HCT116 (cell line): ENCODE measurements at regions not wholly inside any gene's neighbourhood (a gene's known extent, or its start where the extent isn't known, plus 50 kb on each side); places are given as distances from the start of the nearest gene placed in this dataset.

ENCODE experiments used
- ATAC-seq: fragments of 200-7000 bp; cut with Tn5 transposase; 2 replicates; pipeline ENCODE4 v1.9.1; 2020; ENCODE audit warnings: mild to moderate bottlenecking, moderate library complexity
- BruUV-seq: library from RNA; stranded (reverse); fragments of 400-500 nt; replicated peaks from 2 replicates; lab custom pipeline; 2021; lab: Mats Ljungman, UMichigan
- CTCF ChIA-PET: fragments of 300-600 bp; sonication (Branson Sonifier 250); formaldehyde crosslinking; loops from one replicate; lab custom pipeline; 2021; ENCODE audit warnings: antibody characterized with exemption; lab: Charles Lee
- POLR2A ChIA-PET: fragments of 300-600, 350-600 bp; sonication (Branson Sonifier 250); formaldehyde crosslinking; loops from one replicate; lab custom pipeline; 2021; ENCODE audit warnings: antibody characterized with exemption; lab: Charles Lee
- RAD21 ChIA-PET, 2 experiments: fragments of 300-600 bp; sonication (Branson Sonifier 250); formaldehyde crosslinking; loops; one replicate each; lab custom pipeline; 2023; ENCODE audit warnings: low total read pairs in 2 of 2; ENCODE audit not compliant: uncharacterized antibody in 2 of 2, unreplicated experiment in 2 of 2, low non-redundant PET in 1 of 2; lab: Charles Lee
- DNase-seq: peaks from one replicate; pipeline ENCODE4 v3.0.0-alpha.2; 2010; ENCODE audit warnings: low read depth, low spot score
- H2AFZ ChIP-seq: fragments of 200-600 bp; shearing (Covaris generic), sonication (generic); 2 replicates; pipeline ENCODE4 v1.6.1; 2017; ENCODE audit warnings: low read depth, mixed run types, mixed read lengths, antibody characterized with exemption, low read length; ENCODE audit not compliant: poor library complexity, severe bottlenecking
- H3K27ac ChIP-seq: 2 replicates; pipeline ENCODE4 v1.5.1; 2012; ENCODE audit warnings: low read depth, low read length
- H3K27me3 ChIP-seq: fragments of 200-600 bp; sonication (generic); 2 replicates; pipeline ENCODE4 v1.6.1; 2016; ENCODE audit warnings: mixed run types, low read length, mixed read lengths; ENCODE audit not compliant: insufficient read depth
- H3K36me3 ChIP-seq, 2 experiments: fragments of 200-500 bp in 1 of 2; fragments of 200-600 bp in 1 of 2; sonication (Bioruptor generic) in 1 of 2; sonication (generic) in 1 of 2; 2 replicates each; pipeline versions ENCODE4 v1.5.1 to v1.6.1; 2014 to 2016; ENCODE audit warnings: low read length in 2 of 2, inconsistent platforms in 1 of 2, mixed read lengths in 1 of 2, mixed run types in 1 of 2; ENCODE audit not compliant: insufficient read depth in 2 of 2, control insufficient read depth in 1 of 2
- H3K4me1 ChIP-seq, 2 experiments: fragments of 200-600 bp in 1 of 2; sonication (generic) in 1 of 2; 2 replicates each; pipeline versions ENCODE4 v1.5.1 to v1.6.1; 2012 to 2017; ENCODE audit warnings: low read length in 2 of 2, inconsistent platforms in 1 of 2, mild to moderate bottlenecking in 1 of 2, mixed read lengths in 1 of 2, mixed run types in 1 of 2, moderate library complexity in 1 of 2; ENCODE audit not compliant: insufficient read depth in 2 of 2, control insufficient read depth in 1 of 2
- H3K4me2 ChIP-seq: fragments of 200-600 bp; sonication (generic); 2 replicates; pipeline ENCODE4 v1.6.1; 2017; ENCODE audit warnings: mixed run types, low read length, mixed read lengths
- H3K4me3 ChIP-seq, 2 experiments: fragments of 200-600 bp in 1 of 2; sonication (generic) in 1 of 2; replicated peaks in 1 of 2; 2 replicates each; pipeline ENCODE4 v1.5.1; 2011 to 2016; ENCODE audit warnings: low read length in 2 of 2, control low read depth in 1 of 2, low read depth in 1 of 2, mild to moderate bottlenecking in 1 of 2, mixed read lengths in 1 of 2, mixed run types in 1 of 2
- H3K79me2 ChIP-seq: fragments of 200-600 bp; sonication (generic); 2 replicates; pipeline ENCODE4 v1.6.1; 2017; ENCODE audit warnings: mild to moderate bottlenecking, mixed run types, low read length, moderate library complexity, mixed read lengths; ENCODE audit not compliant: insufficient read depth
- H3K9ac ChIP-seq: fragments of 200-600 bp; sonication (generic); 2 replicates; pipeline ENCODE4 v1.6.1; 2016; ENCODE audit warnings: low read length, mixed read lengths
- H3K9me2 ChIP-seq: fragments of 200-600 bp; sonication (generic), shearing (Covaris generic); 2 replicates; pipeline ENCODE4 v1.6.1; 2017; ENCODE audit warnings: mixed run types, mild to moderate bottlenecking, moderate library complexity; ENCODE audit not compliant: insufficient read depth
- H3K9me3 ChIP-seq, 2 experiments: fragments of 200-500 bp in 1 of 2; fragments of 200-600 bp in 1 of 2; sonication (Bioruptor generic) in 1 of 2; sonication (generic) in 1 of 2; 2 replicates each; pipeline ENCODE4 v1.6.1; 2014 to 2017; ENCODE audit warnings: low read length in 2 of 2, mixed read lengths in 2 of 2, inconsistent platforms in 1 of 2, low read depth in 1 of 2, mild to moderate bottlenecking in 1 of 2, mixed run types in 1 of 2, moderate library complexity in 1 of 2; ENCODE audit not compliant: control insufficient read depth in 1 of 2, insufficient read depth in 1 of 2
- H4K20me1 ChIP-seq: fragments of 200-600 bp; sonication (generic), shearing (Covaris generic); 2 replicates; pipeline ENCODE4 v1.6.1; 2017; ENCODE audit warnings: mixed run types, mild to moderate bottlenecking, moderate library complexity; ENCODE audit not compliant: insufficient read depth
- CBX3 ChIP-seq: IDR thresholded peaks from 2 replicates; pipeline ENCODE4 v1.6.1; 2012; ENCODE audit warnings: low read depth
- CTCF ChIP-seq, 3 experiments: fragments of 200-600 bp in 1 of 3; sonication (generic) in 1 of 3; IDR thresholded peaks in 2 of 3; conservative IDR thresholded peaks in 1 of 3; 2 replicates each; pipeline ENCODE4 v1.5.1; 2012 to 2017; ENCODE audit warnings: low read depth in 2 of 3, low read length in 2 of 3, antibody characterized with exemption in 1 of 3, borderline replicate concordance in 1 of 3, control low read depth in 1 of 3, mild to moderate bottlenecking in 1 of 3, mixed read lengths in 1 of 3, mixed run types in 1 of 3, moderate library complexity in 1 of 3; ENCODE audit not compliant: insufficient read depth in 1 of 3
- EGR1 ChIP-seq: IDR thresholded peaks from 2 replicates; pipeline ENCODE4 v1.6.1; 2012; ENCODE audit warnings: low read depth
- EZH2 ChIP-seq: fragments of 200-600 bp; sonication (generic); IDR thresholded peaks from 2 replicates; pipeline ENCODE4 v1.6.1; 2017; ENCODE audit warnings: antibody characterized with exemption, mixed run types
- JUND ChIP-seq: IDR thresholded peaks from 2 replicates; pipeline ENCODE4 v1.6.1; 2012
- POLR2A ChIP-seq: IDR thresholded peaks from 2 replicates; pipeline ENCODE4 v1.7.0; 2011; ENCODE audit warnings: borderline replicate concordance; ENCODE audit not compliant: insufficient read depth, insufficient read length; ENCODE audit errors: extremely low read depth
- POLR2AphosphoS5 ChIP-seq: IDR thresholded peaks from 2 replicates; pipeline ENCODE4 v1.6.1; 2011; ENCODE audit warnings: mild to moderate bottlenecking, low read depth, low read length, moderate library complexity
- RAD21 ChIP-seq: IDR thresholded peaks from 2 replicates; pipeline ENCODE4 v1.6.1; 2012; ENCODE audit warnings: low read depth, mild to moderate bottlenecking
- REST ChIP-seq: IDR thresholded peaks from 2 replicates; pipeline ENCODE4 v1.6.1; 2012; ENCODE audit warnings: low read depth
- SP1 ChIP-seq: IDR thresholded peaks from 2 replicates; pipeline ENCODE4 v1.6.1; 2012; ENCODE audit warnings: low read depth
- SRF ChIP-seq: IDR thresholded peaks from 2 replicates; pipeline ENCODE4 v1.6.1; 2012; ENCODE audit warnings: low read depth
- YY1 ChIP-seq: IDR thresholded peaks from 2 replicates; pipeline ENCODE4 v1.6.1; 2011; ENCODE audit warnings: low read length, low read depth, moderate library complexity, mild to moderate bottlenecking; ENCODE audit not compliant: insufficient replicate concordance; ENCODE audit errors: extremely low read depth
- ZBTB33 ChIP-seq: IDR thresholded peaks from 2 replicates; pipeline ENCODE4 v1.6.1; 2011; ENCODE audit warnings: mild to moderate bottlenecking, low read length, moderate library complexity; ENCODE audit not compliant: insufficient replicate concordance; ENCODE audit errors: extremely low read depth
- ZFX ChIP-seq: fragments of 450-650 bp; IDR thresholded peaks from 2 replicates; pipeline ENCODE4 v1.6.1; 2017
- ZNF274 ChIP-seq: fragments of 200-500 bp; sonication (Bioruptor generic); IDR thresholded peaks from 2 replicates; pipeline ENCODE4 v1.6.1; 2014; ENCODE audit warnings: mild to moderate bottlenecking, low read depth, low read length, inconsistent platforms
- intact Hi-C: fragments of 100-400 bp; cut with micrococcal nuclease; formaldehyde crosslinking; loops from 2 replicates; pipeline ENCODE4 v1.10.0; 2022

- DNase-seq = no peak
- Histone ChIP-seq H3K79me2 (no peaks in the 10 kb centered on the region), H4K20me1 (no peaks in the 10 kb centered on the region), H3K4me2 (no peak overlapping the region), H3K9me3 (no peaks in the 10 kb centered on the region), H3K27ac (no peak overlapping the region), H3K9ac (no peak overlapping the region), H3K9me2 (no peaks in the 10 kb centered on the region), H3K4me3 (no peak overlapping the region), H3K36me3 (no peaks in the 10 kb centered on the region), H2AFZ (no peak overlapping the region), H3K4me1 (no peaks in the 10 kb centered on the region), H3K27me3 (0 out of 2 replicates have a peak, but pooled peaks cover 4% of the 10 kb centered on the region)
- ChIA-PET POLR2A (no interaction called here), CTCF (no interaction called here), RAD21 (no interaction called here)
- intact Hi-C loops = no loop called here
- TF ChIP-seq CTCF (IDR thresholded peaks at IDR 0.05 in 2 of 3, conservative IDR thresholded peaks at IDR 0.05 in 1 of 3; ENCODE audit: borderline replicate concordance in 1 of 3, insufficient read depth in 1 of 3, low read depth in 2 of 3, low read length in 2 of 3) = no peak
- no peak for TF ChIP-seq ZFX
- no peak for TF ChIP-seq SP1
- TF ChIP-seq EGR1 = no peak
- no peak for TF ChIP-seq EZH2
- TF ChIP-seq YY1 = no peak
- TF ChIP-seq CBX3 = no peak
- TF ChIP-seq JUND = no peak
- no peak for TF ChIP-seq POLR2A
- TF ChIP-seq POLR2AphosphoS5 = no peak
- no peak for TF ChIP-seq SRF
- no peak for TF ChIP-seq ZBTB33
- no peak for TF ChIP-seq ZNF274
- TF ChIP-seq RAD21 = no peak
- no peak for TF ChIP-seq REST
- BruUV-seq = no TSS peak
- ATAC-seq = no peak
Observed at GRCh38 chr6:167731731-167732422, 94.8 kb upstream of the AFDN start.
